ENCODE measurements at regions not wholly inside any gene's neighbourhood (a gene's known extent, or its start where the extent isn't known, plus 50 kb on each side); places are given as distances from the start of the nearest gene placed in this dataset.

- TF ChIP-seq CTCF (IDR thresholded peaks at IDR 0.05): no peak
- TF ChIP-seq POLR2A (IDR thresholded peaks at IDR 0.05; ENCODE audit: low read depth): no peak
- TF ChIP-seq EP300 (IDR thresholded peaks at IDR 0.05): no peak
- TF ChIP-seq POLR2AphosphoS5 (IDR thresholded peaks at IDR 0.05): no peak
These were observed 157.3 kb upstream of the MTPN start for GRCh38 chr7:136134503-136134902.
